Suprapubic skin (tissue), 4 donors: ENCODE measurements at regions not wholly inside any gene's neighbourhood (a gene's known extent, or its start where the extent isn't known, plus 50 kb on each side); places are given as distances from the start of the nearest gene placed in this dataset.
"Not testable (repeated sequence)": the region's sequence is repeated elsewhere in the genome, so short reads cannot be mapped to it uniquely, and the experiment has no call there.

Experiments used
- DNase-seq, 2 donors: peaks; one replicate each; pipeline ENCODE4 v3.0.0-alpha.2; 2019; ENCODE audit warnings: low spot score in 2 of 2
- H3K27ac ChIP-seq: fragments of 200-600 bp; sonication (generic); one replicate; pipeline ENCODE4 v1.5.1; 2019
- H3K27me3 ChIP-seq: fragments of 200-600 bp; sonication (generic); one replicate; pipeline ENCODE4 v1.5.1; 2019
- H3K36me3 ChIP-seq: fragments of 200-600 bp; sonication (generic); one replicate; pipeline ENCODE4 v1.5.1; 2019
- H3K4me1 ChIP-seq: fragments of 200-600 bp; sonication (generic); one replicate; pipeline ENCODE4 v1.5.1; 2019
- H3K4me3 ChIP-seq: fragments of 200-600 bp; sonication (generic); one replicate; pipeline ENCODE4 v1.5.1; 2019; ENCODE audit warnings: mild to moderate bottlenecking
- H3K9me3 ChIP-seq: fragments of 200-600 bp; sonication (generic); one replicate; pipeline ENCODE4 v1.5.1; 2019
- CTCF ChIP-seq, 2 donors: fragments of 200-600 bp in 1 of 2; fragments of 450-650 bp in 1 of 2; sonication (generic) in 1 of 2; IDR thresholded peaks; one replicate each; pipeline ENCODE4 v1.5.1; 2016 to 2019; ENCODE audit warnings: antibody characterized with exemption in 2 of 2, mild to moderate bottlenecking in 1 of 2, moderate library complexity in 1 of 2
- EP300 ChIP-seq: sonication (generic); formaldehyde crosslinking; IDR thresholded peaks from one replicate; pipeline ENCODE4 v1.6.1; 2017; ENCODE audit warnings: antibody characterized with exemption
- POLR2A ChIP-seq, 2 donors: fragments of 450-650 bp; IDR thresholded peaks; one replicate each; pipeline ENCODE4 v1.6.1; 2017; ENCODE audit warnings: antibody characterized with exemption in 2 of 2, mild to moderate bottlenecking in 2 of 2, moderate library complexity in 2 of 2
- POLR2AphosphoS5 ChIP-seq, 3 donors: sonication (generic); formaldehyde crosslinking; IDR thresholded peaks; one replicate each; pipeline ENCODE4 v1.6.1; 2017; ENCODE audit warnings: antibody characterized with exemption in 3 of 3
- WGBS: methylation state at CpG from one replicate; pipeline ENCODE4 v1.1.5; 2018; 5-methylcytosine and 5-hydroxymethylcytosine counted together

DNA sequence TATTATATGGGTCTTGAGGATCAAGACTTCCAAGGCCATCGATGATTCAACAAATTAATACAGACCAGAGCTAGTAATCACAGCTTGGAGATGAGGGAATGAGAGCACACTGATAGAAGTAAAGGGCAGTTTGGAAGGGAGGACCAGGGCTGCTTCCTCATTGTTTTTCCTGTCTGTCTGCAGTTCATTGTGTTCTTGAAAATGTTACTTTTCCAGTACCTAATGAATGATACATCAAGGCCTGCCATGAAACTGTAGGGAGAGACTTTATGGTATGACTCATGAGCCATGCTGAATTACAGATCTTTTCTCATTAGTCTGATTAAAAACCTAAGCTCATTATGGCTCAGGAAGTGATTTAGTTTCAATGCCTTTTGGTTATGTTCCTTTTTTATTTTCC is 855.6 kb downstream of the KCNA4 start:
- 85% methylated on average over 1 of the region's 1 CpG for WGBS
- TF ChIP-seq EP300 (no peak), POLR2A (IDR thresholded peaks at IDR 0.05) (no peak), POLR2AphosphoS5 (IDR thresholded peaks at IDR 0.05) (no peak), CTCF (IDR thresholded peaks at IDR 0.05) (no peak)
- DNase-seq: no peak
- H3K36me3 ChIP-seq: no peaks in the 10 kb centered on the region
- no peaks in the 10 kb centered on the region for H3K4me1 ChIP-seq
- no peaks in the 10 kb centered on the region for H3K9me3 ChIP-seq
- no peak overlapping the region for H3K27ac ChIP-seq
- H3K27me3 ChIP-seq: no peaks in the 10 kb centered on the region
- no peak overlapping the region for H3K4me3 ChIP-seq

DNA sequence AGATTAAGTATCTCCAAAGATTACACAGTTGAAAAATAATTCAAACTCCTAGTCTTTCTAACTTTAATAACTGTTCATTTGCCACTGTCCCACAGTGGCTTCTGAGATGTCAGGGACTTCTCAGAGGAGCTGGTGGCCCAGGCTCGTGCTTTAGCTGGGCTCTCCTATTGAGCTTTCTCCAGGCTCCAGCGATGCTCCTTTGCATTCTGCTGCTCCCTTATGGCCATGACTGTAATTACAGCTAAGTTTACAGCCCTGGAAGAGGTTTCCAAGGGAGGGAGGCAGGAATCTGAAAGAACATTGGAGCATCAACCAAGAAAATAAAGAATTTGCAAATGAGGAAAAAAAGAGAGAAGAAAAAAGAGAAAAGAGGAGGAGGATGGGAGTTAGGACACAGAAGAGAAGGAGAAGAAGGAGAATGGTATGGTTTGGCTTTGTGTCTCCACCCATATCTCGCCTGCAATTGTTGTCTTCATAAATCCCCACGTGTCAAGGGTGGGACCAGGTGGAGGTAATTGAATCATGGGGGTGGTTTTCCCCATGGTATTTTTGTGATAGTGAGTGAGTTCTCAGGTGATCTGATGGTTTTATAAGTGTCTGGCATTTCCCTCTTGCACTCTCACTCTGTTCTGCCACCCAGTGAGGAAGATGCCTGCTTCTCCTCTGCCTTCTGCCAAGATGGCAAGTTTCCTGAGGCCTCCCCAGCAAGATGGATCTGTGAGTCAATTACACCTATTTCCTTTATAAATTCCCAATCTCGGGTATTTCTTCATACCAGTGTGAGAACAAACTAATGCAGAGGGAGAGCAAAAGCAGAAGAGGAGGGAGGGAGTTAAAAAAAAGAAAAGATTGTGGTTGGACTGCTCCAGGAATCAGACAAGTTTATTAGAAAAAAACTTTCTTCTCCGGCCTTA is 857.0 kb downstream of the KCNA4 start:
- no peak overlapping the region for H3K27ac ChIP-seq
- no peak overlapping the region for H3K4me3 ChIP-seq
- H3K9me3 ChIP-seq: no peaks in the 10 kb centered on the region
- H3K36me3 ChIP-seq: no peaks in the 10 kb centered on the region
- no peaks in the 10 kb centered on the region for H3K4me1 ChIP-seq
- DNase-seq: no peak
- H3K27me3 ChIP-seq: no peaks in the 10 kb centered on the region
- TF ChIP-seq EP300 (no peak), POLR2A (IDR thresholded peaks at IDR 0.05) (no peak), CTCF (IDR thresholded peaks at IDR 0.05) (no peak), POLR2AphosphoS5 (IDR thresholded peaks at IDR 0.05) (no peak)
- whole genome bisulfite sequencing: 31% methylated on average over 6 of the region's 6 CpGs

DNA sequence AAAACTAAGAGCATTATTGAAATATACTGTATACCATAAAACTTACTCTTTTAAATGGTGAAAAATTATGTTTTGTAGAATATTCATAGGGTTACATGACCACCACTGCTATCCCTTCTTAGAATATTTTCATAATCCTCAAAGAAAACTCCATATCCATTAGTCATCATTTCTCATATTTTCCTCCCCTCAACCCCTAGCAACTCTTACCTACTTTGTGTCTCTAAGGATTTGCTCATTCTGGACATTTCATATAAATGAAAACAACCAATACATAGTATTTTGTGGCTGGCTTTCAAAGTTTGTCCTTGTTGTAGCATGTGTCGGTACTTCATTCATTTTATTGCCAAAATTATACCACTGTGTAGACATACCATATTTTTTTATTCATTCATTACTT is 863.8 kb downstream of the KCNA4 start:
- Histone ChIP-seq H3K27me3 (no peaks in the 10 kb centered on the region), H3K36me3 (no peaks in the 10 kb centered on the region), H3K27ac (no peak overlapping the region), H3K9me3 (no peaks in the 10 kb centered on the region), H3K4me1 (no peaks in the 10 kb centered on the region), H3K4me3 (no peak overlapping the region)
- DNase-seq: no peak
- 79% methylated on average over 1 of the region's 1 CpG for WGBS
- TF ChIP-seq POLR2A (IDR thresholded peaks at IDR 0.05) (no peak), EP300 (no peak), CTCF (IDR thresholded peaks at IDR 0.05) (no peak), POLR2AphosphoS5 (IDR thresholded peaks at IDR 0.05) (no peak)

GRCh38 chr11:29142573-29142972 is 874.3 kb downstream of the KCNA4 start:
- not testable (repeated sequence) for H3K9me3 ChIP-seq, H3K4me1 ChIP-seq, H3K27ac ChIP-seq, DNase-seq, H3K27me3 ChIP-seq, H3K4me3 ChIP-seq, H3K36me3 ChIP-seq
- 77% methylated on average over 1 of the region's 1 CpG for WGBS

DNA sequence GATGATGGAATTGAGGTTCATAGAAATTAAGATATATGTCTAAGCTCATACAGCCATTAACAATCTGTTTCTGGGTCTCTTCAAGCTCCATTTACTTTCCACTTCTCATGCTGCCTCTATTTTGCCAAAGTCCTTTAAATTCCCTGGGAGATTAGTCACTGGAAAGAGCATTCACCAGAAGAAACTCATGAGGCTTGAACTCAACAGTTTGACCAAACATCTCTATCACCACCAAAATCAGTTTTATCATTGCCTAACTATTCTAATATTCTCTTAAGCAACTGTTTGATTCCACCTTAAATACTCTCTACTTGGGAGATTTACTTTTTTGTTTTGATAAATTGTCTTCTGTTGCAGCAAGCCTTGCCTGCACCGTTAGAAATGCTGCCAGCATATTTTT is 881.3 kb downstream of the KCNA4 start:
- WGBS: 21% methylated on average over 1 of the region's 1 CpG
- Histone ChIP-seq H3K27me3 (no peaks in the 10 kb centered on the region), H3K4me1 (no peaks in the 10 kb centered on the region), H3K4me3 (no peak overlapping the region), H3K27ac (no peak overlapping the region), H3K9me3 (no peaks in the 10 kb centered on the region), H3K36me3 (no peaks in the 10 kb centered on the region)
- DNase-seq: no peak
- TF ChIP-seq CTCF (IDR thresholded peaks at IDR 0.05) (no peak), POLR2AphosphoS5 (IDR thresholded peaks at IDR 0.05) (no peak), EP300 (no peak), POLR2A (IDR thresholded peaks at IDR 0.05) (no peak)

GRCh38 chr11:29131055-29131454 is 885.8 kb downstream of the KCNA4 start:
- H3K4me3 ChIP-seq: no peak overlapping the region
- no peaks in the 10 kb centered on the region for H3K9me3 ChIP-seq
- WGBS: 60% methylated on average over 1 of the region's 1 CpG
- no peak overlapping the region for H3K27ac ChIP-seq
- H3K4me1 ChIP-seq: no peaks in the 10 kb centered on the region
- no peaks in the 10 kb centered on the region for H3K27me3 ChIP-seq
- no peak for DNase-seq
- TF ChIP-seq EP300 (no peak), CTCF (IDR thresholded peaks at IDR 0.05) (no peak), POLR2AphosphoS5 (IDR thresholded peaks at IDR 0.05) (no peak)
- H3K36me3 ChIP-seq: no peaks in the 10 kb centered on the region
